SK-N-SH (cell line): ENCODE measurements at regions not wholly inside any gene's neighbourhood (a gene's known extent, or its start where the extent isn't known, plus 50 kb on each side); places are given as distances from the start of the nearest gene placed in this dataset.

Source experiments
- CTCF ChIA-PET: fragments of 300-600, 350-600 bp; formaldehyde crosslinking; extraction: SDS; loops from one replicate; lab custom pipeline; 2021; lab: Yijun Ruan, JAX
- POLR2A ChIA-PET: fragments of 350-600 bp; sonication (Branson Sonifier 250); formaldehyde crosslinking; extraction: SDS; loops from one replicate; lab custom pipeline; 2020; ENCODE audit warnings: antibody characterized with exemption, inconsistent platforms; lab: Yijun Ruan, JAX
- DNase-seq: peaks from one replicate; pipeline ENCODE4 v3.0.0; 2012
- H2AFZ ChIP-seq: fragments of 200-600 bp; sonication (generic); 2 replicates; pipeline ENCODE4 v1.8.1; 2016; ENCODE audit warnings: antibody characterized with exemption, mild to moderate bottlenecking, low read depth
- H3F3A ChIP-seq: fragments of 200-600 bp; sonication (generic); replicated peaks from 2 replicates; pipeline ENCODE3; 2016; ENCODE audit warnings: antibody characterized with exemption, mild to moderate bottlenecking; ENCODE audit not compliant: insufficient read depth
- H3K27ac ChIP-seq, 2 experiments: fragments of 200-500 bp in 1 of 2; fragments of 200-600 bp in 1 of 2; sonication (Bioruptor generic) in 1 of 2; sonication (generic), shearing (Covaris generic) in 1 of 2; 2 replicates each; pipeline versions ENCODE4 v1.5.1 to v1.6.1; 2014 to 2016; ENCODE audit warnings: low read depth in 2 of 2, inconsistent platforms in 1 of 2, low read length in 1 of 2, mild to moderate bottlenecking in 1 of 2, mixed read lengths in 1 of 2
- H3K27me3 ChIP-seq: fragments of 200-600 bp; sonication (generic), shearing (Covaris generic); 2 replicates; pipeline ENCODE4 v1.6.1; 2016; ENCODE audit warnings: mixed run types; ENCODE audit not compliant: insufficient read depth
- H3K36me3 ChIP-seq, 2 experiments: fragments of 200-500 bp in 1 of 2; fragments of 200-600 bp in 1 of 2; sonication (Bioruptor generic) in 1 of 2; sonication (generic) in 1 of 2; replicated peaks in 1 of 2; 2 replicates each; pipeline versions ENCODE3 to v1.5.1; 2014 to 2016; ENCODE audit warnings: low read length in 1 of 2, mild to moderate bottlenecking in 1 of 2; ENCODE audit not compliant: insufficient read depth in 2 of 2, control insufficient read depth in 1 of 2
- H3K4me1 ChIP-seq, 2 experiments: fragments of 200-500 bp in 1 of 2; fragments of 200-600 bp in 1 of 2; sonication (Bioruptor generic) in 1 of 2; sonication (generic), shearing (Covaris generic) in 1 of 2; 2 replicates each; pipeline versions ENCODE4 v1.5.1 to v1.6.1; 2014 to 2016; ENCODE audit warnings: low read depth in 1 of 2, low read length in 1 of 2, mixed run types in 1 of 2; ENCODE audit not compliant: insufficient read depth in 2 of 2, control insufficient read depth in 1 of 2
- H3K4me2 ChIP-seq: fragments of 200-600 bp; sonication (generic), shearing (Covaris generic); 2 replicates; pipeline ENCODE4 v1.6.1; 2017; ENCODE audit warnings: mixed run types
- H3K4me3 ChIP-seq, 2 experiments: fragments of 200-500 bp in 1 of 2; fragments of 200-600 bp in 1 of 2; sonication (Bioruptor generic) in 1 of 2; sonication (generic), shearing (Covaris generic) in 1 of 2; 2 replicates each; pipeline versions ENCODE4 v1.5.1 to v1.8.1; 2014 to 2016; ENCODE audit warnings: low read depth in 2 of 2, inconsistent platforms in 1 of 2, low read length in 1 of 2, mild to moderate bottlenecking in 1 of 2, mixed read lengths in 1 of 2, moderate library complexity in 1 of 2
- H3K79me2 ChIP-seq: fragments of 200-600 bp; sonication (generic); 2 replicates; pipeline ENCODE4 v1.8.1; 2017; ENCODE audit warnings: mild to moderate bottlenecking; ENCODE audit not compliant: insufficient read depth
- H3K9ac ChIP-seq: fragments of 200-600 bp; sonication (generic); 2 replicates; pipeline ENCODE4 v1.6.1; 2017; ENCODE audit warnings: mixed run types
- H3K9me2 ChIP-seq: fragments of 200-600 bp; sonication (generic); 2 replicates; pipeline ENCODE4 v1.6.1; 2017; ENCODE audit warnings: mixed run types
- H3K9me3 ChIP-seq: fragments of 200-600 bp; sonication (generic); 2 replicates; pipeline ENCODE4 v1.6.1; 2017; ENCODE audit warnings: mixed run types, mild to moderate bottlenecking, moderate library complexity
- H4K20me1 ChIP-seq: fragments of 200-600 bp; sonication (generic); 2 replicates; pipeline ENCODE4 v1.6.1; 2017; ENCODE audit warnings: mild to moderate bottlenecking, mixed run types; ENCODE audit not compliant: insufficient read depth
- FOXM1 ChIP-seq: IDR thresholded peaks from 2 replicates; pipeline ENCODE4 v1.4.0; 2012; ENCODE audit warnings: low read depth, mild to moderate bottlenecking
- JUND ChIP-seq: IDR thresholded peaks from 2 replicates; pipeline ENCODE4 v1.4.0; 2012
- MXI1 ChIP-seq: IDR thresholded peaks from 2 replicates; pipeline ENCODE4 v1.6.1; 2012; ENCODE audit warnings: mild to moderate bottlenecking, low read depth, low read length, improper control_type of control experiment
- NFIC ChIP-seq: IDR thresholded peaks from 2 replicates; pipeline ENCODE4 v1.4.0; 2012; ENCODE audit warnings: borderline replicate concordance
- NRF1 ChIP-seq: IDR thresholded peaks from 2 replicates; pipeline ENCODE4 v1.6.1; 2012; ENCODE audit warnings: low read depth, mild to moderate bottlenecking, low read length
- POLR2AphosphoS5 ChIP-seq: IDR thresholded peaks from 2 replicates; pipeline ENCODE4 v1.6.1; 2012; ENCODE audit warnings: low read depth, low read length
- RAD21 ChIP-seq: IDR thresholded peaks from 2 replicates; pipeline ENCODE4 v1.6.1; 2012; ENCODE audit warnings: mild to moderate bottlenecking, low read length
- REST ChIP-seq: IDR thresholded peaks from 2 replicates; pipeline ENCODE4 v1.6.1; 2012; ENCODE audit warnings: mild to moderate bottlenecking, low read depth, low read length, moderate library complexity
- RXRA ChIP-seq: IDR thresholded peaks from 2 replicates; pipeline ENCODE4 v1.4.0; 2012; ENCODE audit warnings: low read depth, mild to moderate bottlenecking, borderline replicate concordance
- TAF1 ChIP-seq: IDR thresholded peaks from 2 replicates; pipeline ENCODE4 v1.6.1; 2012; ENCODE audit warnings: low read depth, mild to moderate bottlenecking, low read length, moderate library complexity, borderline replicate concordance
- TEAD4 ChIP-seq: IDR thresholded peaks from 2 replicates; pipeline ENCODE4 v1.4.0; 2012; ENCODE audit warnings: mild to moderate bottlenecking, borderline replicate concordance; ENCODE audit not compliant: insufficient read depth
- YY1 ChIP-seq: IDR thresholded peaks from 2 replicates; pipeline ENCODE4 v1.4.0; 2012; ENCODE audit warnings: low read depth, mild to moderate bottlenecking
- WGBS: methylation state at CpG from one replicate; pipeline ENCODE4 v1.1.6; 2017; ENCODE audit warnings: low lambda C conversion rate; 5-methylcytosine and 5-hydroxymethylcytosine counted together
- TF ChIP-seq, protein P1 (sequence below): fragments of 150-350 bp; IDR thresholded peaks from 2 replicates; pipeline ENCODE4 v1.6.1; 2017; ENCODE audit warnings: antibody characterized with exemption, low read length, low read depth, borderline replicate concordance
- TF ChIP-seq, protein P2 (sequence below): fragments of 200-600 bp; sonication (generic); IDR thresholded peaks from 2 replicates; pipeline ENCODE4 v1.6.1; 2017; ENCODE audit warnings: antibody characterized with exemption, mild to moderate bottlenecking, moderate library complexity

GRCh38 chr1:166627558-166627957, 211.7 kb upstream of the POGK start:
- no peak overlapping the region for H3K4me2 ChIP-seq
- CTCF ChIA-PET = no interaction called here

More at GRCh38 chr1:166627558-166627957, 211.7 kb upstream of the POGK start:
- Histone ChIP-seq H3F3A (no peaks in the 10 kb centered on the region), H3K27ac (no peak overlapping the region), H3K36me3 (no peaks in the 10 kb centered on the region)
- TF ChIP-seq TEAD4 (no peak), JUND (no peak), REST (no peak), NFIC (no peak), POLR2AphosphoS5 (no peak), NRF1 (no peak), FOXM1 (no peak), RAD21 (no peak), RXRA (no peak), MXI1 (no peak), TAF1 (no peak), YY1 (no peak)
- TF ChIP-seq, protein P1, sequence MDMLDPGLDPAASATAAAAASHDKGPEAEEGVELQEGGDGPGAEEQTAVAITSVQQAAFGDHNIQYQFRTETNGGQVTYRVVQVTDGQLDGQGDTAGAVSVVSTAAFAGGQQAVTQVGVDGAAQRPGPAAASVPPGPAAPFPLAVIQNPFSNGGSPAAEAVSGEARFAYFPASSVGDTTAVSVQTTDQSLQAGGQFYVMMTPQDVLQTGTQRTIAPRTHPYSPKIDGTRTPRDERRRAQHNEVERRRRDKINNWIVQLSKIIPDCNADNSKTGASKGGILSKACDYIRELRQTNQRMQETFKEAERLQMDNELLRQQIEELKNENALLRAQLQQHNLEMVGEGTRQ = no peak
- TF ChIP-seq, protein P2, sequence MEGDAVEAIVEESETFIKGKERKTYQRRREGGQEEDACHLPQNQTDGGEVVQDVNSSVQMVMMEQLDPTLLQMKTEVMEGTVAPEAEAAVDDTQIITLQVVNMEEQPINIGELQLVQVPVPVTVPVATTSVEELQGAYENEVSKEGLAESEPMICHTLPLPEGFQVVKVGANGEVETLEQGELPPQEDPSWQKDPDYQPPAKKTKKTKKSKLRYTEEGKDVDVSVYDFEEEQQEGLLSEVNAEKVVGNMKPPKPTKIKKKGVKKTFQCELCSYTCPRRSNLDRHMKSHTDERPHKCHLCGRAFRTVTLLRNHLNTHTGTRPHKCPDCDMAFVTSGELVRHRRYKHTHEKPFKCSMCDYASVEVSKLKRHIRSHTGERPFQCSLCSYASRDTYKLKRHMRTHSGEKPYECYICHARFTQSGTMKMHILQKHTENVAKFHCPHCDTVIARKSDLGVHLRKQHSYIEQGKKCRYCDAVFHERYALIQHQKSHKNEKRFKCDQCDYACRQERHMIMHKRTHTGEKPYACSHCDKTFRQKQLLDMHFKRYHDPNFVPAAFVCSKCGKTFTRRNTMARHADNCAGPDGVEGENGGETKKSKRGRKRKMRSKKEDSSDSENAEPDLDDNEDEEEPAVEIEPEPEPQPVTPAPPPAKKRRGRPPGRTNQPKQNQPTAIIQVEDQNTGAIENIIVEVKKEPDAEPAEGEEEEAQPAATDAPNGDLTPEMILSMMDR = no peak
- TF ChIP-seq, all 33 proteins: peak for 0
- Histone ChIP-seq H4K20me1 (no peaks in the 10 kb centered on the region), H3K9me3 (no peaks in the 10 kb centered on the region), H3K9me2 (no peaks in the 10 kb centered on the region), H3K4me1 (no peaks in the 10 kb centered on the region), H3K9ac (no peak overlapping the region), H3K27me3 (no peaks in the 10 kb centered on the region), H3K4me3 (no peak overlapping the region), H2AFZ (no peak overlapping the region), H3K79me2 (no peaks in the 10 kb centered on the region)
- POLR2A ChIA-PET = no interaction called here
- no peak for DNase-seq
- 0% methylated on average over 4 of the region's 4 CpGs for WGBS
